PC-3 (cell line): ENCODE measurements at regions not wholly inside any gene's neighbourhood (a gene's known extent, or its start where the extent isn't known, plus 50 kb on each side); places are given as distances from the start of the nearest gene placed in this dataset.

ENCODE experiments used
- ATAC-seq: fragments of 200-7000 bp; cut with Tn5 transposase; 2 replicates; pipeline ENCODE4 v1.9.1; 2020; ENCODE audit warnings: mild to moderate bottlenecking, moderate library complexity
- BruUV-seq: library from RNA; stranded (reverse); fragments of 400-500 nt; replicated peaks from 2 replicates; lab custom pipeline; 2021; lab: Mats Ljungman, UMichigan
- CTCF ChIA-PET: fragments of 300-600 bp; sonication (Branson Sonifier 250); formaldehyde crosslinking; loops from one replicate; lab custom pipeline; 2022; ENCODE audit warnings: antibody characterized with exemption; lab: Charles Lee
- POLR2A ChIA-PET: fragments of 300-600 bp; sonication (Branson Sonifier 250); formaldehyde crosslinking; loops from one replicate; lab custom pipeline; 2022; ENCODE audit warnings: antibody characterized with exemption; ENCODE audit not compliant: unreplicated experiment; lab: Charles Lee
- DNase-seq: peaks from one replicate; pipeline ENCODE4 v3.0.0-alpha.2; 2015
- H2AFZ ChIP-seq: fragments of 300-600 bp; sonication (generic); 2 replicates; pipeline ENCODE4 v1.6.0; 2016; ENCODE audit warnings: antibody characterized with exemption, low read length
- H3F3A ChIP-seq: fragments of 300-600 bp; sonication (generic); one replicate; pipeline ENCODE4 v1.6.0; 2017; ENCODE audit warnings: antibody characterized with exemption, low read length, control low read depth, mild to moderate bottlenecking; ENCODE audit not compliant: unreplicated experiment
- H3K27ac ChIP-seq: fragments of 300-600 bp; sonication (generic); 2 replicates; pipeline ENCODE4 v1.5.1; 2016; ENCODE audit warnings: mild to moderate bottlenecking, low read length
- H3K27me3 ChIP-seq: fragments of 300-600 bp; sonication (generic); 2 replicates; pipeline ENCODE4 v1.6.1; 2016; ENCODE audit warnings: low read length, mixed read lengths
- H3K36me3 ChIP-seq: fragments of 300-600 bp; sonication (generic); 2 replicates; pipeline ENCODE4 v1.6.1; 2016; ENCODE audit warnings: low read depth, mixed run types, low read length, mixed read lengths
- H3K4me1 ChIP-seq: fragments of 300-600 bp; sonication (generic); 2 replicates; pipeline ENCODE4 v1.5.1; 2016; ENCODE audit warnings: low read length; ENCODE audit not compliant: insufficient read depth
- H3K4me2 ChIP-seq: fragments of 300-600 bp; sonication (generic); 2 replicates; pipeline ENCODE4 v1.6.0; 2016; ENCODE audit warnings: low read length
- H3K4me3 ChIP-seq: fragments of 300-600 bp; sonication (generic); 2 replicates; pipeline ENCODE4 v1.5.1; 2016; ENCODE audit warnings: mild to moderate bottlenecking, low read length, mixed read lengths
- H3K79me2 ChIP-seq: fragments of 300-600 bp; sonication (generic); 2 replicates; pipeline ENCODE4 v1.6.1; 2017; ENCODE audit warnings: low read length, mixed read lengths
- H3K9ac ChIP-seq: fragments of 300-600 bp; sonication (generic); 2 replicates; pipeline ENCODE4 v1.6.0; 2016; ENCODE audit warnings: mild to moderate bottlenecking, low read length
- H3K9me2 ChIP-seq: fragments of 300-600 bp; sonication (generic); replicated peaks from 2 replicates; pipeline ENCODE4 v1.6.1; 2016; ENCODE audit warnings: mixed run types, low read length, mixed read lengths
- H3K9me3 ChIP-seq: fragments of 300-600 bp; sonication (generic); 2 replicates; pipeline ENCODE4 v1.6.1; 2016; ENCODE audit warnings: low read length, mixed read lengths
- H4K20me1 ChIP-seq: fragments of 300-600 bp; sonication (generic); 2 replicates; pipeline ENCODE4 v1.6.1; 2016; ENCODE audit warnings: low read length, mixed read lengths
- EZH2 ChIP-seq: fragments of 300-600 bp; sonication (generic); IDR thresholded peaks from one replicate; pipeline ENCODE4 v1.6.1; 2017; ENCODE audit warnings: antibody characterized with exemption, mild to moderate bottlenecking, low read length; ENCODE audit not compliant: unreplicated experiment
- EZH2phosphoT487 ChIP-seq: fragments of 300-600 bp; sonication (generic); IDR thresholded peaks from 2 replicates; pipeline ENCODE4 v1.6.1; 2018; ENCODE audit warnings: mild to moderate bottlenecking, antibody characterized with exemption, low read length, borderline replicate concordance
- intact Hi-C: fragments of 100-400 bp; cut with micrococcal nuclease; formaldehyde crosslinking; loops from 2 replicates; pipeline ENCODE4 v1.9.0; 2023
- TF ChIP-seq, protein P1 (sequence below): fragments of 300-600 bp; sonication (generic); conservative IDR thresholded peaks from 2 replicates; pipeline ENCODE4 v1.5.1; 2017; ENCODE audit warnings: antibody characterized with exemption, low read depth, mild to moderate bottlenecking, low read length

DNA sequence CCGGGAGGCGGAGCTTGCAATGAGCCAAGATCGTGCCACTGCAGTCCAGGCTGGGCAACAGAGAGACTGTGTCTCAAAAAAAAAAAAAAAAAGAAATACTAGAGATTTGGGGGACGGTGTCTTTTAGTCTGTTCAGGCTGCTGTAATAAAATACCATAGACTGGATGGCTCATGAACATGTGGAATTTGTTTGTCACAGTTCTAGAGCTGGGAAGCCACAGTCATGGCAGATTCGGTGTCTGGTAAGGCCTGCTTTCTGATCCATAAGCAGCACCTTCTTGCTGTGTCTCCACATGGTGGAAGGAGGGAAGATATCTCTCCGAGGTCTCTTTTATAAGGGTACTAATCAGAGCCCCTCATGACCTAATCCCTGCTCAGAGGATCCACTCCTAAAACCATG, 102.7 kb upstream of the MKLN1 start:
- no peaks in the 10 kb centered on the region for H3F3A ChIP-seq
- H3K4me2 ChIP-seq = no peak overlapping the region
- H3K27ac ChIP-seq = no peak overlapping the region
- H3K4me1 ChIP-seq = no peaks in the 10 kb centered on the region
- no peak overlapping the region for H3K9ac ChIP-seq
- H2AFZ ChIP-seq = no peak overlapping the region
- no peaks in the 10 kb centered on the region for H3K36me3 ChIP-seq
- no peak overlapping the region for H3K4me3 ChIP-seq
- H3K27me3 ChIP-seq = no peaks in the 10 kb centered on the region
- no peak for ATAC-seq
- intact Hi-C loops = no loop called here
- no peaks in the 10 kb centered on the region for H4K20me1 ChIP-seq
- ChIA-PET POLR2A (no interaction called here), CTCF (no interaction called here)
- H3K9me2 ChIP-seq = no peaks in the 10 kb centered on the region
- H3K79me2 ChIP-seq = no peaks in the 10 kb centered on the region
- TF ChIP-seq, protein P1, sequence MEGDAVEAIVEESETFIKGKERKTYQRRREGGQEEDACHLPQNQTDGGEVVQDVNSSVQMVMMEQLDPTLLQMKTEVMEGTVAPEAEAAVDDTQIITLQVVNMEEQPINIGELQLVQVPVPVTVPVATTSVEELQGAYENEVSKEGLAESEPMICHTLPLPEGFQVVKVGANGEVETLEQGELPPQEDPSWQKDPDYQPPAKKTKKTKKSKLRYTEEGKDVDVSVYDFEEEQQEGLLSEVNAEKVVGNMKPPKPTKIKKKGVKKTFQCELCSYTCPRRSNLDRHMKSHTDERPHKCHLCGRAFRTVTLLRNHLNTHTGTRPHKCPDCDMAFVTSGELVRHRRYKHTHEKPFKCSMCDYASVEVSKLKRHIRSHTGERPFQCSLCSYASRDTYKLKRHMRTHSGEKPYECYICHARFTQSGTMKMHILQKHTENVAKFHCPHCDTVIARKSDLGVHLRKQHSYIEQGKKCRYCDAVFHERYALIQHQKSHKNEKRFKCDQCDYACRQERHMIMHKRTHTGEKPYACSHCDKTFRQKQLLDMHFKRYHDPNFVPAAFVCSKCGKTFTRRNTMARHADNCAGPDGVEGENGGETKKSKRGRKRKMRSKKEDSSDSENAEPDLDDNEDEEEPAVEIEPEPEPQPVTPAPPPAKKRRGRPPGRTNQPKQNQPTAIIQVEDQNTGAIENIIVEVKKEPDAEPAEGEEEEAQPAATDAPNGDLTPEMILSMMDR = no peak
- TF ChIP-seq EZH2phosphoT487 (no peak), EZH2 (no peak)
- DNase-seq = no peak
- no peaks in the 10 kb centered on the region for H3K9me3 ChIP-seq
- BruUV-seq = no TSS peak

DNA sequence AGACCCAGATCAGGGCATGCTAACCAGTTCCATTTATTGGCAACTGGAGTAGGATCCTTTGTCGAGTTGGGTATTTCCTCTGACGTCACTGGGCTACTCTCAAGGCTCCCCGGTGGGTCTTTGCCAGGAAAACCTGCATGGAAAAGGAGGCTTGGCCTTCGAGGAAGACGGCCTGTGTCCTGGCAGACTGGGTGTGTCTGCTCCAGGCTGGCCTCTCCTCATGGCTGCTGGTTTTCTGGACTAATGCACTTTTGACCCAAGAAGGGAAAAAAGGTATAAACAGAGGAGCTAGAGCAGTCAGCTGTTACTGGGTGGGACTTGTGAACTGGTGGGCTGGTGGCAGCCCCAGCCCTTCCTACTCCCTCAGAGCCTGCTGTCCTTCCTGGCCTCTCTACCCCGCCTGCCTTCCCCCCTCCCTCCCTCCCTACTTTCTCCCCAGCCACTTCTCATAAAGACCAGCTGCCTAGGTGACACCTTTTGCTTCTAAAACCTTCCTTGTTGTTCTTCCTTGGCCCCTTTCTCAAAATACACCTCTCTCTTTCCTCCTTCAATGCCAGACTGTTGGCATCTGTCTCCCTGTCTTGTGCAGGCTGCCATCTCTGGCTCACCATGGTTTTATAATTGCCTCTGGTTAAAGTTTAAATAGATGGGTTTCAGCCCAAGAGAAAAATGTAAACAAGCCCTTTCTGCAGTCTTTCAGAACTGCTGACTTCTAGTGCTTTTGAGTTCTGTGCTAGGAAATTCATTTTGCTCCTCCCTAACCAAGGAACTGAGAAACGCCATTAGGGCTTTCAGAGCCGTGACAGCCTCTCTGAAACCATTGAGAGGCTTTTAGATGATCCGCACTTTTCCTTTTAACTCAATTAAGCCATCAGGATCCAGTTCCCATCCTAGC, 101.8 kb upstream of the MKLN1 start:
- ATAC-seq = no peak
- no peaks in the 10 kb centered on the region for H3K36me3 ChIP-seq
- ChIA-PET POLR2A (no interaction called here), CTCF (no interaction called here)
- H3K9ac ChIP-seq = no peak overlapping the region
- H4K20me1 ChIP-seq = no peaks in the 10 kb centered on the region
- no peak overlapping the region for H3K4me2 ChIP-seq
- no TSS peak for BruUV-seq
- no peak overlapping the region for H3K27ac ChIP-seq
- no peaks in the 10 kb centered on the region for H3K27me3 ChIP-seq
- H3K9me2 ChIP-seq = no peaks in the 10 kb centered on the region
- no peak for DNase-seq
- H3K4me1 ChIP-seq = no peaks in the 10 kb centered on the region
- no peak overlapping the region for H3K4me3 ChIP-seq
- H2AFZ ChIP-seq = no peak overlapping the region
- no peaks in the 10 kb centered on the region for H3K79me2 ChIP-seq
- TF ChIP-seq EZH2 (no peak), EZH2phosphoT487 (no peak)
- TF ChIP-seq, protein P1 = no peak
- H3F3A ChIP-seq = no peaks in the 10 kb centered on the region
- intact Hi-C loops = no loop called here
- H3K9me3 ChIP-seq = no peaks in the 10 kb centered on the region

DNA sequence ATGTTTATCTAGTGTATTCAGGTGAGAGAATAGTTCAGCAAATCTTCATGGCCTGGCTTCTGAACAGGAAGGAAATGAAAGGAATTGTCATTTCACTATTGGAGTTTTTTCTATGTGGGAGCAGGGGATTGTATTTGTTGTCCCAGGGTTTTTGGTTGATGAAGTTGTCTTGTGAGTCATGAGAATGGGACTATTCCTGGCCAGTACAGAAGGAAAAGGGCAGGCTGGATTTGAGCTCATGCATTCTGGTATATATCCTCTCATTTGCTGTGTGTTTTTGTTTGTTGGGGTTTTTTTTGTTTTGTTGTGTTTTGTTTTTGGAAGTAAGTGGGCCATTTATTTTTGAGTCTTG, 101.2 kb upstream of the MKLN1 start:
- Histone ChIP-seq H3K27ac (no peak overlapping the region), H3K36me3 (no peaks in the 10 kb centered on the region), H4K20me1 (no peaks in the 10 kb centered on the region), H3K9me2 (no peaks in the 10 kb centered on the region), H3K9me3 (no peaks in the 10 kb centered on the region), H3K4me2 (no peak overlapping the region), H3F3A (no peaks in the 10 kb centered on the region), H2AFZ (no peak overlapping the region), H3K9ac (no peak overlapping the region), H3K4me1 (no peaks in the 10 kb centered on the region), H3K4me3 (no peak overlapping the region), H3K27me3 (no peaks in the 10 kb centered on the region), H3K79me2 (no peaks in the 10 kb centered on the region)
- CTCF ChIA-PET = interaction anchor here (0.7 kb wide), 1 partner anchor 31 kb away, joined by 4 read pairs; no protein-coding TSS in a partner anchor
- POLR2A ChIA-PET = interaction anchor here (0.5 kb wide), 1 partner anchor 513 kb away, joined by 5 read pairs; no protein-coding TSS in a partner anchor
- no peak for ATAC-seq
- no peak for DNase-seq
- TF ChIP-seq, protein P1 = no peak
- no peak for TF ChIP-seq EZH2phosphoT487
- no peak for TF ChIP-seq EZH2
- intact Hi-C loops = no loop called here
- BruUV-seq = no TSS peak
